GM12878 (cell line): ENCODE measurements at regions not wholly inside any gene's neighbourhood (a gene's known extent, or its start where the extent isn't known, plus 50 kb on each side); places are given as distances from the start of the nearest gene placed in this dataset.
A peak's percentile ranks its signal among the peaks of the same experiment; 100 is the strongest.

Source experiments
- ATAC-seq: fragments of 200-7000 bp; cut with Tn5 transposase; 3 replicates; pipeline ENCODE4 v1.9.1; 2020; ENCODE audit warnings: mild to moderate bottlenecking, moderate library complexity
- BruUV-seq: library from RNA; stranded (reverse); fragments of 400-500 nt; replicated peaks from 2 replicates; lab custom pipeline; 2021; lab: Mats Ljungman, UMichigan
- CTCF ChIA-PET: fragments of 300-600 bp; sonication (Branson Sonifier 250); formaldehyde crosslinking; extraction: SDS; loops from one replicate; lab custom pipeline; 2021; ENCODE audit warnings: inconsistent platforms; lab: Yijun Ruan, JAX
- POLR2A ChIA-PET: fragments of 350-600 bp; formaldehyde crosslinking; extraction: SDS; loops from one replicate; lab custom pipeline; 2021; ENCODE audit warnings: inconsistent platforms; lab: Charles Lee
- RAD21 ChIA-PET: fragments of 300-600 bp; sonication (Branson Sonifier 250); formaldehyde crosslinking; loops from one replicate; lab custom pipeline; 2023; ENCODE audit warnings: antibody characterized with exemption; ENCODE audit not compliant: unreplicated experiment; lab: Charles Lee
- SMC1A ChIA-PET: fragments of 300-600 bp; sonication (Branson Sonifier 250); formaldehyde crosslinking; loops from one replicate; lab custom pipeline; 2023; ENCODE audit not compliant: unreplicated experiment, uncharacterized antibody; lab: Charles Lee
- DNase-seq: peaks from one replicate; pipeline ENCODE4 v3.0.0-alpha.2; 2011; ENCODE audit warnings: low read depth, low spot score
- FAIRE-seq: peaks from 3 replicates; lab custom pipeline; 2011; peaks lifted over from hg19 to GRCh38; lab: Jason Lieb, UNC
- H2AFZ ChIP-seq: 2 replicates; pipeline ENCODE4 v1.6.0; 2011; ENCODE audit warnings: low read depth, low read length, control low read depth; ENCODE audit not compliant: control insufficient read depth
- H3K27ac ChIP-seq: 2 replicates; pipeline ENCODE4 v1.5.1; 2011; ENCODE audit warnings: control low read depth; ENCODE audit not compliant: control insufficient read depth, insufficient read depth
- H3K27me3 ChIP-seq, 2 experiments: replicated peaks in 1 of 2; 2 replicates each; pipeline versions ENCODE4 v1.6.0 to v1.6.1; 2011; ENCODE audit warnings: low read length in 1 of 2; ENCODE audit not compliant: control insufficient read depth in 2 of 2, insufficient read depth in 2 of 2
- H3K36me3 ChIP-seq, 2 experiments: 2 replicates each; pipeline ENCODE4 v1.5.1; 2011; ENCODE audit warnings: low read length in 1 of 2; ENCODE audit not compliant: control insufficient read depth in 2 of 2, insufficient read depth in 2 of 2
- H3K4me1 ChIP-seq: 2 replicates; pipeline ENCODE4 v1.6.1; 2011; ENCODE audit warnings: mild to moderate bottlenecking, low read length, moderate library complexity, mixed read lengths; ENCODE audit not compliant: control insufficient read depth, insufficient read depth
- H3K4me2 ChIP-seq: 2 replicates; pipeline ENCODE4 v1.6.0; 2011; ENCODE audit warnings: control low read depth; ENCODE audit not compliant: control insufficient read depth, insufficient read depth
- H3K4me3 ChIP-seq: fragments of 200-600 bp; sonication (generic); 2 replicates; pipeline ENCODE4 v1.5.1; 2016
- H3K79me2 ChIP-seq: 2 replicates; pipeline ENCODE4 v1.6.0; 2011; ENCODE audit warnings: low read length; ENCODE audit not compliant: control insufficient read depth, insufficient read depth
- H3K9ac ChIP-seq: 2 replicates; pipeline ENCODE4 v1.8.0; 2011; ENCODE audit warnings: low read length, control low read depth, mixed read lengths; ENCODE audit not compliant: control insufficient read depth, insufficient read depth
- H3K9me3 ChIP-seq: replicated peaks from 3 replicates; pipeline ENCODE4 v1.5.1; 2011; ENCODE audit warnings: mild to moderate bottlenecking, low read length; ENCODE audit not compliant: control insufficient read depth, insufficient read depth
- H4K20me1 ChIP-seq: 2 replicates; pipeline ENCODE4 v1.6.0; 2011; ENCODE audit not compliant: control insufficient read depth, insufficient read depth
- ATF2 ChIP-seq: IDR thresholded peaks from 2 replicates; pipeline ENCODE4 v1.6.1; 2012; ENCODE audit warnings: low read length, inconsistent platforms
- CHD2 ChIP-seq: IDR thresholded peaks from 2 replicates; pipeline ENCODE4 v1.6.1; 2011; ENCODE audit warnings: low read depth, low read length, improper control_type of control experiment, borderline replicate concordance
- E2F4 ChIP-seq: IDR thresholded peaks from 2 replicates; pipeline ENCODE4 v1.6.1; 2012; ENCODE audit warnings: low read depth, low read length, improper control_type of control experiment
- FOXM1 ChIP-seq: IDR thresholded peaks from 2 replicates; pipeline ENCODE4 v1.6.1; 2012; ENCODE audit warnings: low read depth, mild to moderate bottlenecking, inconsistent platforms, low read length, moderate library complexity
- HDGF ChIP-seq: fragments of 450-650 bp; IDR thresholded peaks from 2 replicates; pipeline ENCODE4 v1.6.1; 2016; ENCODE audit warnings: antibody characterized with exemption
- JUNB ChIP-seq: IDR thresholded peaks from 2 replicates; pipeline ENCODE4 v1.6.1; 2016; ENCODE audit warnings: antibody characterized with exemption, mild to moderate bottlenecking
- KAT2A ChIP-seq: conservative IDR thresholded peaks from 2 replicates; pipeline ENCODE4 v1.6.1; 2011; ENCODE audit warnings: low read depth, low read length; ENCODE audit not compliant: control insufficient read depth
- MEF2B ChIP-seq: fragments of 450-650 bp; IDR thresholded peaks from 2 replicates; pipeline ENCODE4 v1.6.1; 2018; ENCODE audit warnings: mild to moderate bottlenecking, moderate library complexity; ENCODE audit not compliant: partially characterized antibody, poor library complexity, severe bottlenecking
- MTA3 ChIP-seq: IDR thresholded peaks from 2 replicates; pipeline ENCODE4 v1.6.1; 2012; ENCODE audit warnings: low read length, inconsistent platforms, borderline replicate concordance
- NFIC ChIP-seq: IDR thresholded peaks from 2 replicates; pipeline ENCODE4 v1.6.1; 2012; ENCODE audit warnings: low read depth, mild to moderate bottlenecking, inconsistent platforms, low read length, moderate library complexity
- PML ChIP-seq: IDR thresholded peaks from 2 replicates; pipeline ENCODE4 v1.6.1; 2012; ENCODE audit warnings: low read length, inconsistent platforms
- POLR2AphosphoS2 ChIP-seq: IDR thresholded peaks from 2 replicates; pipeline ENCODE4 v1.6.1; 2011; ENCODE audit warnings: low read depth, mild to moderate bottlenecking, low read length, improper control_type of control experiment, moderate library complexity
- RBBP5 ChIP-seq: fragments of 200-600 bp; sonication (generic); conservative IDR thresholded peaks from 2 replicates; pipeline ENCODE4 v1.6.1; 2016
- RELA ChIP-seq: fragments of 450-650 bp; IDR thresholded peaks from 2 replicates; pipeline ENCODE4 v1.8.0; 2014; ENCODE audit warnings: borderline replicate concordance; ENCODE audit not compliant: partially characterized antibody
- TBL1XR1 ChIP-seq: IDR thresholded peaks from 2 replicates; pipeline ENCODE4 v1.6.1; 2012; ENCODE audit warnings: low read depth, low read length, improper control_type of control experiment
- YY1 ChIP-seq: IDR thresholded peaks from 2 replicates; pipeline ENCODE4 v1.6.1; 2011; ENCODE audit warnings: low read depth, mild to moderate bottlenecking, low read length
- ZSCAN29 ChIP-seq: fragments of 450-650 bp; IDR thresholded peaks from 2 replicates; pipeline ENCODE4 v1.6.1; 2017; ENCODE audit warnings: mild to moderate bottlenecking, moderate library complexity
- WGBS: methylation state at CpG from one replicate; pipeline ENCODE4 v1.1.6; 2016; ENCODE audit warnings: low lambda C conversion rate; ENCODE audit not compliant: insufficient replicate concordance, insufficient coverage; ENCODE audit errors: missing lambda C conversion rate; 5-methylcytosine and 5-hydroxymethylcytosine counted together
- in situ Hi-C: fragments of 300-500 bp; cut with MboI; formaldehyde crosslinking; loops from 9 replicates; pipeline ENCODE4 v1.14.3; 2018; ENCODE audit warnings: mixed read lengths
- intact Hi-C: fragments of 100-400 bp; cut with micrococcal nuclease; formaldehyde crosslinking; loops from one replicate; pipeline ENCODE4 v1.14.2; 2022; ENCODE audit not compliant: unreplicated experiment
- TF ChIP-seq, protein P1 (sequence below): fragments of 450-650 bp; IDR thresholded peaks from 2 replicates; pipeline ENCODE4 v1.6.1; 2017; ENCODE audit warnings: low read depth, mild to moderate bottlenecking, moderate library complexity
- TF ChIP-seq, protein P2 (sequence below): IDR thresholded peaks from 2 replicates; pipeline ENCODE4 v1.6.1; 2011; ENCODE audit warnings: mild to moderate bottlenecking, low read depth, low read length, moderate library complexity; ENCODE audit not compliant: insufficient replicate concordance

- TF ChIP-seq E2F4: no peak
- TF ChIP-seq, protein P1, sequence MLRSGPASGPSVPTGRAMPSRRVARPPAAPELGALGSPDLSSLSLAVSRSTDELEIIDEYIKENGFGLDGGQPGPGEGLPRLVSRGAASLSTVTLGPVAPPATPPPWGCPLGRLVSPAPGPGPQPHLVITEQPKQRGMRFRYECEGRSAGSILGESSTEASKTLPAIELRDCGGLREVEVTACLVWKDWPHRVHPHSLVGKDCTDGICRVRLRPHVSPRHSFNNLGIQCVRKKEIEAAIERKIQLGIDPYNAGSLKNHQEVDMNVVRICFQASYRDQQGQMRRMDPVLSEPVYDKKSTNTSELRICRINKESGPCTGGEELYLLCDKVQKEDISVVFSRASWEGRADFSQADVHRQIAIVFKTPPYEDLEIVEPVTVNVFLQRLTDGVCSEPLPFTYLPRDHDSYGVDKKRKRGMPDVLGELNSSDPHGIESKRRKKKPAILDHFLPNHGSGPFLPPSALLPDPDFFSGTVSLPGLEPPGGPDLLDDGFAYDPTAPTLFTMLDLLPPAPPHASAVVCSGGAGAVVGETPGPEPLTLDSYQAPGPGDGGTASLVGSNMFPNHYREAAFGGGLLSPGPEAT: no peak
- no peak for TF ChIP-seq KAT2A
- TF ChIP-seq CHD2: no peak
Observed at GRCh38 chr2:161103451-161103831, 56.8 kb upstream of the TANK start (continued).

DNA sequence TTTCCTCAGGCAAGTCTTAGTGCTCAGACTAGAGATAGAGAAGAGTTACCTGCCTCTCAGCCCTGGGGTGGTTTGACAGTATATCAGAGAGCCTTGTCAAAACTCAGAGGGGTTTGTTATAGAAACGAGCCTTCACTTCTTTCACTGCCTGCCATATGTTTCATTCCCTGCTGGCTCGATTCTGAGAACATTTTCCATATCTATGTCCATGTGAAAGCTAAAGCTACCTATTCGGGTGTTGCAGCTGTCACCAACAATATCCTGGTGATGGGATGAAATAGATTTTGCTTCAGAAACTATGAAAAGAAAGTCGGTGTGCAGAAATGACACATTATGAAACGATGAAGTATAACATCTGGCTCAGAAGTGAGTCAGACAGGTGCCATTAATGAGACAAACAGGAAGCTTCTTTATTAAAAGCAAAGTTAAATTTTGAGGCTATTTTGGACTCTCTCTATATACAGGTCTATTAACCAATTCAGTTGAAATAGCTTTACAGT is 56.1 kb upstream of the TANK start:
- FAIRE-seq (peak; percentile 69), ATAC-seq (peak; percentile 89), DNase-seq (peak; percentile 72)
- Histone ChIP-seq H3K27ac (peak overlapping the region; percentile 55), H3K9me3 (no peaks in the 10 kb centered on the region; the same call in 2 of the 3 replicates), H3K79me2 (no peaks in the 10 kb centered on the region), H3K4me3 (0 out of 2 replicates have a peak overlapping the region, but pooled peaks have one; percentile 6), H3K4me2 (peak overlapping the region; percentile 81), H3K4me1 (peaks cover 19% of the 10 kb centered on the region), H3K27me3 (no peaks in the 10 kb centered on the region), H3K36me3 (no peaks in the 10 kb centered on the region), H4K20me1 (no peaks in the 10 kb centered on the region), H2AFZ (peak overlapping the region; percentile 24), H3K9ac (no peak overlapping the region)
- 2% methylated on average over 5 of the region's 5 CpGs for whole genome bisulfite sequencing
- no TSS peak for BruUV-seq
- ChIA-PET RAD21 (interaction anchor here (0.8 to 6.5 kb wide), 16 partner anchors 9 to 69 kb away, joined by 3 to 71 read pairs (median 6); no protein-coding TSS in a partner anchor), POLR2A (interaction anchor here (0.5 to 10.2 kb wide), 11 partner anchors 10 to 162 kb away, joined by 3 to 65 read pairs (median 7); no protein-coding TSS in a partner anchor), CTCF (interaction anchor here (0.9 to 8.4 kb wide), 10 partner anchors 13 to 169 kb away, joined by 3 to 68 read pairs (median 5); no protein-coding TSS in a partner anchor), SMC1A (interaction anchor here (1.0 to 8.8 kb wide), 24 partner anchors 9 to 147 kb away, joined by 3 to 138 read pairs (median 6); no protein-coding TSS in a partner anchor)
- in situ Hi-C loops: no loop called here
- intact Hi-C loops: loop anchor here (1.0 to 5.0 kb wide), 3 partner anchors 27 to 63 kb away; no protein-coding TSS in a partner anchor
- no peak for TF ChIP-seq HDGF
- no peak for TF ChIP-seq RELA
- peak; percentile 66 for TF ChIP-seq MEF2B
- TF ChIP-seq NFIC: peak; percentile 96
- TF ChIP-seq, protein P2, sequence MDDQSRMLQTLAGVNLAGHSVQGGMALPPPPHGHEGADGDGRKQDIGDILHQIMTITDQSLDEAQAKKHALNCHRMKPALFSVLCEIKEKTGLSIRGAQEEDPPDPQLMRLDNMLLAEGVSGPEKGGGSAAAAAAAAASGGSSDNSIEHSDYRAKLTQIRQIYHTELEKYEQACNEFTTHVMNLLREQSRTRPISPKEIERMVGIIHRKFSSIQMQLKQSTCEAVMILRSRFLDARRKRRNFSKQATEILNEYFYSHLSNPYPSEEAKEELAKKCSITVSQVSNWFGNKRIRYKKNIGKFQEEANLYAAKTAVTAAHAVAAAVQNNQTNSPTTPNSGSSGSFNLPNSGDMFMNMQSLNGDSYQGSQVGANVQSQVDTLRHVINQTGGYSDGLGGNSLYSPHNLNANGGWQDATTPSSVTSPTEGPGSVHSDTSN: peak; percentile 70
- TF ChIP-seq POLR2AphosphoS2: no peak
- peak; percentile 83 for TF ChIP-seq TBL1XR1
- no peak for TF ChIP-seq RBBP5
- TF ChIP-seq ZSCAN29: no peak
- peak; percentile 96 for TF ChIP-seq JUNB
- no peak for TF ChIP-seq YY1
- peak; percentile 94 for TF ChIP-seq FOXM1
- peak; percentile 73; the same call in 1 of the 2 replicates for TF ChIP-seq PML
- TF ChIP-seq ATF2: peak; percentile 91
- TF ChIP-seq MTA3: peak; percentile 71; the same call in 1 of the 2 replicates
